ENCODE measurements at regions not wholly inside any gene's neighbourhood (a gene's known extent, or its start where the extent isn't known, plus 50 kb on each side); places are given as distances from the start of the nearest gene placed in this dataset.

DNA sequence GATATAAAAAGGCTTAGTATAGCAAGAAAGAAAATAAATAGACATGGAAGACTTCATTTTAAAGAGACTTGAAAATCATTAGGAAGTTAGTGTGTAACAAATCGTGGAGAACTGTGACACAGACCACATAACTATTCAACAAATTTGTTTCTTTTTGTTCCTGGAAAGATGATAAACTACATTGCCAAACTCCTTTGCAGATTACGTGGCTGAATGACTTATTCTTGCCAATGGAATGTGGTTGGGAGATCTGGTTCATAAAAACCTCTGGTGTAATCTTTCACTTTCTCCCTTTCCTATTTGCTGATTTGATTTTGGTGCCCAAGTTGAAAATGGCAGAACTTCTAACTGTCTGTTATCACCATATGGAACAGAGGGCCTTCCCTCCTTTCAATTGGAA lies 328.9 kb upstream of the MEF2C start:
- H3K27me3 ChIP-seq (ENCODE audit: low read depth, low read length) = no peaks in the 10 kb centered on the region
- no peaks in the 10 kb centered on the region for H3K36me3 ChIP-seq (ENCODE audit: control insufficient read depth in 1 of 2, insufficient read depth in 2 of 2, low read length in 2 of 2)
- no peaks in the 10 kb centered on the region for H3K9me3 ChIP-seq (ENCODE audit: control insufficient read depth in 1 of 2, low read length in 2 of 2)
- H3K4me3 ChIP-seq (ENCODE audit: low read depth in 1 of 2, low read length in 2 of 2) = no peak overlapping the region
- no peak overlapping the region for H3K27ac ChIP-seq (ENCODE audit: low read length)
- H3K4me1 ChIP-seq (ENCODE audit: control insufficient read depth in 1 of 2, insufficient read depth in 2 of 2, low read length in 2 of 2) = no peaks in the 10 kb centered on the region

GRCh38 chr5:89208811-89209210 lies 325.8 kb upstream of the MEF2C start:
- Histone ChIP-seq H3K4me1 (ENCODE audit: control insufficient read depth in 1 of 2, insufficient read depth in 2 of 2, low read length in 2 of 2) (no peaks in the 10 kb centered on the region), H3K27me3 (ENCODE audit: low read depth, low read length) (no peaks in the 10 kb centered on the region), H3K36me3 (ENCODE audit: control insufficient read depth in 1 of 2, insufficient read depth in 2 of 2, low read length in 2 of 2) (no peaks in the 10 kb centered on the region), H3K27ac (ENCODE audit: low read length) (no peak overlapping the region), H3K9me3 (ENCODE audit: control insufficient read depth in 1 of 2, low read length in 2 of 2) (no peaks in the 10 kb centered on the region), H3K4me3 (ENCODE audit: low read depth in 1 of 2, low read length in 2 of 2) (no peak overlapping the region)

GRCh38 chr5:89208392-89208791 lies 325.4 kb upstream of the MEF2C start:
- Histone ChIP-seq H3K4me1 (ENCODE audit: control insufficient read depth in 1 of 2, insufficient read depth in 2 of 2, low read length in 2 of 2) (no peaks in the 10 kb centered on the region), H3K27me3 (ENCODE audit: low read depth, low read length) (no peaks in the 10 kb centered on the region), H3K36me3 (ENCODE audit: control insufficient read depth in 1 of 2, insufficient read depth in 2 of 2, low read length in 2 of 2) (no peaks in the 10 kb centered on the region), H3K9me3 (ENCODE audit: control insufficient read depth in 1 of 2, low read length in 2 of 2) (no peaks in the 10 kb centered on the region), H3K4me3 (ENCODE audit: low read depth in 1 of 2, low read length in 2 of 2) (no peak overlapping the region), H3K27ac (ENCODE audit: low read length) (no peak overlapping the region)

DNA sequence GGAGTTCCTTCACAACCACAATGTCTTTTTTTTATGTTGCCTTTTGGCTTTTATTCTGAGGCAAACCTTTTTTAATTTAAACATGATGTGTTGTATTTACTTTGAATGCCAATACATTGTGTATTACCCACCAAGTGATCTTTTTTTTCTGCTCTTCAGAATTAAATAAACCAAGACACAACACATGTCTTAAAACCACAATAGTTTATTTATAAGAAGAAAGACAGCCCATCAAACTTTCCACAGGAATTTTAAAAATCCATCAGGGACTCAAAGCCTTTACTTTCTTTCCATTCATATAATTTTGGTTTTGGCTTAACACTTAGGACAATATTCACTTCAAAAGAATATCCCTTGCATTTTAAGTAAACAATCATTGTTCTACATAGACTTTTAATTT lies 321.8 kb upstream of the MEF2C start:
- H3K9me3 ChIP-seq (ENCODE audit: control insufficient read depth in 1 of 2, low read length in 2 of 2) = peaks cover 3 to 6% of the 10 kb centered on the region in 2 donors
- H3K27me3 ChIP-seq (ENCODE audit: low read depth, low read length) = no peaks in the 10 kb centered on the region
- no peaks in the 10 kb centered on the region for H3K36me3 ChIP-seq (ENCODE audit: control insufficient read depth in 1 of 2, insufficient read depth in 2 of 2, low read length in 2 of 2)
- H3K4me1 ChIP-seq (ENCODE audit: control insufficient read depth in 1 of 2, insufficient read depth in 2 of 2, low read length in 2 of 2) = no peaks in the 10 kb centered on the region
- no peak overlapping the region for H3K27ac ChIP-seq (ENCODE audit: low read length)
- H3K4me3 ChIP-seq (ENCODE audit: low read depth in 1 of 2, low read length in 2 of 2) = no peak overlapping the region

DNA sequence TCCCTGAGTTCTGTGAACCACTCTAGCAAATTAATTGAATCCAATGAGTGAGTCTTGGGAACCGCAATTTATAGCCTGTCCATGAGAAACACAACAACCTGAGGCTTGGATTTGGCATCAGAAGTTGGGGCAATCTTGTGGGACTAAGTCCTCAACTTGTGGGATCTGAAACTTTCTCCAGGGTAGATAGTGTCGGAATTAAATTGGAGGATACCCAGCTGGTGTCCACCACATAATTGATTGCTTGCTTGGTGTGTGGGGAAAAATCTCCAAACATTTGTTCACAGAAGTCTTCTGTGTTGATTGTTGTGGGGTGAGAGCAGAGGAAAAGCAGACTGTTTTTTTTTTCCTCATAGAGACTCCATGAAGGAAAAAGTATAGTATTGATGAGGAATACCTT lies 320.6 kb upstream of the MEF2C start:
- Histone ChIP-seq H3K4me3 (ENCODE audit: low read depth in 1 of 2, low read length in 2 of 2) (no peak overlapping the region), H3K9me3 (ENCODE audit: control insufficient read depth in 1 of 2, low read length in 2 of 2) (peaks cover 4 to 16% of the 10 kb centered on the region in 2 donors), H3K4me1 (ENCODE audit: control insufficient read depth in 1 of 2, insufficient read depth in 2 of 2, low read length in 2 of 2) (no peaks in the 10 kb centered on the region), H3K27ac (ENCODE audit: low read length) (no peak overlapping the region), H3K27me3 (ENCODE audit: low read depth, low read length) (no peaks in the 10 kb centered on the region), H3K36me3 (ENCODE audit: control insufficient read depth in 1 of 2, insufficient read depth in 2 of 2, low read length in 2 of 2) (peaks cover 0 to 3% of the 10 kb centered on the region in 2 donors)

GRCh38 chr5:89200899-89201298 lies 317.9 kb upstream of the MEF2C start:
- Histone ChIP-seq H3K36me3 (ENCODE audit: control insufficient read depth in 1 of 2, insufficient read depth in 2 of 2, low read length in 2 of 2) (peaks cover 0 to 3% of the 10 kb centered on the region in 2 donors), H3K4me3 (ENCODE audit: low read depth in 1 of 2, low read length in 2 of 2) (no peak overlapping the region), H3K9me3 (ENCODE audit: control insufficient read depth in 1 of 2, low read length in 2 of 2) (peaks cover 4 to 19% of the 10 kb centered on the region in 2 donors), H3K27me3 (ENCODE audit: low read depth, low read length) (no peaks in the 10 kb centered on the region), H3K4me1 (ENCODE audit: control insufficient read depth in 1 of 2, insufficient read depth in 2 of 2, low read length in 2 of 2) (no peaks in the 10 kb centered on the region), H3K27ac (ENCODE audit: low read length) (no peak overlapping the region)

- no peak overlapping the region for H3K27ac ChIP-seq (ENCODE audit: low read length)
- H3K9me3 ChIP-seq (ENCODE audit: control insufficient read depth in 1 of 2, low read length in 2 of 2) = peaks cover 4 to 19% of the 10 kb centered on the region in 2 donors
- H3K4me1 ChIP-seq (ENCODE audit: control insufficient read depth in 1 of 2, insufficient read depth in 2 of 2, low read length in 2 of 2) = no peaks in the 10 kb centered on the region
- no peaks in the 10 kb centered on the region for H3K27me3 ChIP-seq (ENCODE audit: low read depth, low read length)
- H3K4me3 ChIP-seq (ENCODE audit: low read depth in 1 of 2, low read length in 2 of 2) = no peak overlapping the region
- peaks cover 0 to 3% of the 10 kb centered on the region in 2 donors for H3K36me3 ChIP-seq (ENCODE audit: control insufficient read depth in 1 of 2, insufficient read depth in 2 of 2, low read length in 2 of 2)
These were observed 316.3 kb upstream of the MEF2C start for GRCh38 chr5:89199306-89199705.

- Histone ChIP-seq H3K4me3 (ENCODE audit: low read depth in 1 of 2, low read length in 2 of 2) (no peak overlapping the region), H3K27ac (ENCODE audit: low read length) (no peak overlapping the region), H3K27me3 (ENCODE audit: low read depth, low read length) (no peaks in the 10 kb centered on the region), H3K4me1 (ENCODE audit: control insufficient read depth in 1 of 2, insufficient read depth in 2 of 2, low read length in 2 of 2) (no peaks in the 10 kb centered on the region), H3K36me3 (ENCODE audit: control insufficient read depth in 1 of 2, insufficient read depth in 2 of 2, low read length in 2 of 2) (no peaks in the 10 kb centered on the region), H3K9me3 (ENCODE audit: control insufficient read depth in 1 of 2, low read length in 2 of 2) (no peaks in the 10 kb centered on the region)
These were observed 308.4 kb upstream of the MEF2C start for GRCh38 chr5:89191374-89191773.

- no peaks in the 10 kb centered on the region for H3K36me3 ChIP-seq (ENCODE audit: control insufficient read depth in 1 of 2, insufficient read depth in 2 of 2, low read length in 2 of 2)
- H3K4me3 ChIP-seq (ENCODE audit: low read depth in 1 of 2, low read length in 2 of 2) = no peak overlapping the region
- H3K27ac ChIP-seq (ENCODE audit: low read length) = no peak overlapping the region
- no peaks in the 10 kb centered on the region for H3K4me1 ChIP-seq (ENCODE audit: control insufficient read depth in 1 of 2, insufficient read depth in 2 of 2, low read length in 2 of 2)
- no peaks in the 10 kb centered on the region for H3K9me3 ChIP-seq (ENCODE audit: control insufficient read depth in 1 of 2, low read length in 2 of 2)
- H3K27me3 ChIP-seq (ENCODE audit: low read depth, low read length) = no peaks in the 10 kb centered on the region
These were observed 307.7 kb upstream of the MEF2C start for GRCh38 chr5:89190515-89191265.

GRCh38 chr5:89187883-89188465 lies 305.0 kb upstream of the MEF2C start:
- no peaks in the 10 kb centered on the region for H3K36me3 ChIP-seq (ENCODE audit: control insufficient read depth in 1 of 2, insufficient read depth in 2 of 2, low read length in 2 of 2)
- H3K27ac ChIP-seq (ENCODE audit: low read length) = no peak overlapping the region
- no peaks in the 10 kb centered on the region for H3K27me3 ChIP-seq (ENCODE audit: low read depth, low read length)

GRCh38 chr5:89187268-89187667 lies 304.3 kb upstream of the MEF2C start:
- no peaks in the 10 kb centered on the region for H3K9me3 ChIP-seq (ENCODE audit: control insufficient read depth in 1 of 2, low read length in 2 of 2)
- no peaks in the 10 kb centered on the region for H3K36me3 ChIP-seq (ENCODE audit: control insufficient read depth in 1 of 2, insufficient read depth in 2 of 2, low read length in 2 of 2)
- H3K27me3 ChIP-seq (ENCODE audit: low read depth, low read length) = no peaks in the 10 kb centered on the region
- no peak overlapping the region for H3K4me3 ChIP-seq (ENCODE audit: low read depth in 1 of 2, low read length in 2 of 2)
- no peak overlapping the region for H3K27ac ChIP-seq (ENCODE audit: low read length)
- H3K4me1 ChIP-seq (ENCODE audit: control insufficient read depth in 1 of 2, insufficient read depth in 2 of 2, low read length in 2 of 2) = no peaks in the 10 kb centered on the region

More at GRCh38 chr5:89187883-89188465, 305.0 kb upstream of the MEF2C start:
- no peaks in the 10 kb centered on the region for H3K4me1 ChIP-seq (ENCODE audit: control insufficient read depth in 1 of 2, insufficient read depth in 2 of 2, low read length in 2 of 2)
- no peak overlapping the region for H3K4me3 ChIP-seq (ENCODE audit: low read depth in 1 of 2, low read length in 2 of 2)
- no peaks in the 10 kb centered on the region for H3K9me3 ChIP-seq (ENCODE audit: control insufficient read depth in 1 of 2, low read length in 2 of 2)

GRCh38 chr5:89181546-89181945 lies 298.6 kb upstream of the MEF2C start:
- Histone ChIP-seq H3K4me1 (ENCODE audit: control insufficient read depth in 1 of 2, insufficient read depth in 2 of 2, low read length in 2 of 2) (no peaks in the 10 kb centered on the region), H3K4me3 (ENCODE audit: low read depth in 1 of 2, low read length in 2 of 2) (no peak overlapping the region), H3K27ac (ENCODE audit: low read length) (no peak overlapping the region), H3K9me3 (ENCODE audit: control insufficient read depth in 1 of 2, low read length in 2 of 2) (no peaks in the 10 kb centered on the region), H3K27me3 (ENCODE audit: low read depth, low read length) (no peaks in the 10 kb centered on the region), H3K36me3 (ENCODE audit: control insufficient read depth in 1 of 2, insufficient read depth in 2 of 2, low read length in 2 of 2) (no peaks in the 10 kb centered on the region)

All from muscle layer of duodenum (tissue), 2 donors.